ENCODE measurements at regions not wholly inside any gene's neighbourhood (a gene's known extent, or its start where the extent isn't known, plus 50 kb on each side); places are given as distances from the start of the nearest gene placed in this dataset.

DNA sequence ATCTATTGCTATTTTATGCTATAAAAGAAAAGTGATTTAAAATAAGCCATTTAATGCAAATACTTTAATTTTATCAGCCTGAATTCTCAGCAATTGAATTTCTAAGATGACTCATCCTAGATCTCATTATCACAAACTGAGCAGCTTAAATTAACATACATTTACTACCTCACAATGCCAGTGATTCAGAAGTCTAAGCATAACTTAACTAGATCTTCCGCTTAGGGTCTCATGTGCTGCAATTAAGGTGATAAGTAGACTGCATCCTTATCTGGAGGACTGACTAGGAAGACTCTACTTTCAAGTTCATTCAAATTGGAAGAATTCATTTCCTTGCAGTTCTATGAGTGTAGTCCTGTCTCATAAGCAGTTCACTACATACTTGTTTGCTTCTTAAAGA is 286.6 kb downstream of the COL11A1 start:
- BruUV-seq (replicated peaks), result no TSS peak

DNA sequence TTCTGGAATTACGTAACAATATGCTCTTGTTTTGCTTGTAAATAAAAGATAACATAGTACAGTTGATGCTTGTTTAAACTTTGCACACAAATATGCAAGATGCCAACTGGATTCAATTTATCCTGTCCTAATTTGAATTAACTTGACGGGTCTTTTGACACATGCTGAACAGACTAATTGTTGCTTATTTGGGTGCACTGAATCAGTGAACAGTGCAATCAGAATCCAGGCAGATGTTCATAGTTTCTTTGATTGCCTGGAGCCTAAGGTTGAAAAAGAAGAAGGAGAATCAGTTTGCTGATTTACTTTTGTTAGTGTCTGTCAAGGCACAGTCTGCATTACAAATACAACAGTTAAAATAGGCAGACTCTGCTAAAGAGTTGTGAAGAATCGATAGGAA is 307.9 kb downstream of the COL11A1 start:
- no peaks in the 10 kb centered on the region for H4K20me1 ChIP-seq (ENCODE audit: insufficient read depth, low read length)
- DNase-seq (ENCODE audit: low spot score), result no peak
- no peaks in the 10 kb centered on the region for H3K79me2 ChIP-seq (ENCODE audit: insufficient read depth, low read depth, low read length)
- intact Hi-C loops (cut with micrococcal nuclease; ENCODE audit: unreplicated experiment), result no loop called here
- ChIA-PET POLR2A (interaction anchor here (1.2 kb wide), 1 partner anchor 170 kb away, joined by 3 read pairs; no protein-coding TSS in a partner anchor), CTCF (ENCODE audit: unreplicated experiment) (no interaction called here)
- no TSS peak for BruUV-seq (replicated peaks)
- H3K9me2 ChIP-seq (ENCODE audit: insufficient read depth, low read length), result no peaks in the 10 kb centered on the region
- H3K4me1 ChIP-seq (ENCODE audit: insufficient read depth, low read length, poor library complexity, severe bottlenecking), result no peaks in the 10 kb centered on the region
- H3K9me3 ChIP-seq (ENCODE audit: low read length), result no peaks in the 10 kb centered on the region
- H2AFZ ChIP-seq (ENCODE audit: low read length), result no peak overlapping the region
- H3K27ac ChIP-seq (ENCODE audit: low read depth, low read length, poor library complexity, severe bottlenecking), result no peak overlapping the region
- no peak overlapping the region for H3K4me3 ChIP-seq (ENCODE audit: low read depth, low read length, poor library complexity, severe bottlenecking)
- no peak overlapping the region for H3K4me2 ChIP-seq (ENCODE audit: low read length)
- TF ChIP-seq EZH2phosphoT487 (IDR thresholded peaks at IDR 0.05; ENCODE audit: borderline replicate concordance, low read depth, low read length) (no peak), CTCF (conservative IDR thresholded peaks at IDR 0.05; ENCODE audit: low read length) (no peak)
- H3K36me3 ChIP-seq (ENCODE audit: insufficient read depth, low read length), result no peaks in the 10 kb centered on the region

More for the DNA sequence above, 286.6 kb downstream of the COL11A1 start:
- Histone ChIP-seq H3K9me3 (ENCODE audit: low read length) (no peaks in the 10 kb centered on the region), H4K20me1 (ENCODE audit: insufficient read depth, low read length) (no peaks in the 10 kb centered on the region), H2AFZ (ENCODE audit: low read length) (no peak overlapping the region), H3K36me3 (ENCODE audit: insufficient read depth, low read length) (no peaks in the 10 kb centered on the region), H3K4me3 (ENCODE audit: low read depth, low read length, poor library complexity, severe bottlenecking) (no peak overlapping the region), H3K4me1 (ENCODE audit: insufficient read depth, low read length, poor library complexity, severe bottlenecking) (no peaks in the 10 kb centered on the region), H3K27ac (ENCODE audit: low read depth, low read length, poor library complexity, severe bottlenecking) (no peak overlapping the region), H3K9me2 (ENCODE audit: insufficient read depth, low read length) (no peaks in the 10 kb centered on the region), H3K4me2 (ENCODE audit: low read length) (no peak overlapping the region), H3K79me2 (ENCODE audit: insufficient read depth, low read depth, low read length) (no peaks in the 10 kb centered on the region)
- TF ChIP-seq EZH2phosphoT487 (IDR thresholded peaks at IDR 0.05; ENCODE audit: borderline replicate concordance, low read depth, low read length) (no peak), CTCF (conservative IDR thresholded peaks at IDR 0.05; ENCODE audit: low read length) (no peak)
- POLR2A ChIA-PET, result interaction anchor here (1.2 kb wide), 1 partner anchor 15 kb away, joined by 3 read pairs; no protein-coding TSS in a partner anchor
- DNase-seq (ENCODE audit: low spot score), result no peak
- intact Hi-C loops (cut with micrococcal nuclease; ENCODE audit: unreplicated experiment), result no loop called here
- CTCF ChIA-PET (ENCODE audit: unreplicated experiment), result no interaction called here

DNA sequence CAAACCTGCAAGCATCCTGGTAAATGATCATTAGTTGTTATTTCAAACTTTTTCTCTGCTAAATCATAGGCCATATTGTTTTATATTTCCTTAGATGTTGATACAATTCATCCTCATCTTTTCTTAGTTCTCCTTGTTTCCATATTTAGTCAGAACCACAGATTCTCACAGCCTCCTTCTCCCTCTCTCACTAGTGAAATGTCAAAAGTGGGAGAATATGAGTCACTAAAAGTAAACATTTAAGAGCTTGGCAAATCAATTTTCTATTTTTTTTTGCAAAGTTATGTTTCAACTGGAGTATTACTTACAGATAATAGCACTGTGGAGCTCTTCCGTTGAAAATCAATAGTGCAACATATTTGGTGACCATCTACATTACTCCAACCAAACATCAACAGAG is 308.8 kb downstream of the COL11A1 start:
- Histone ChIP-seq H3K9me2 (ENCODE audit: insufficient read depth, low read length) (no peaks in the 10 kb centered on the region), H3K79me2 (ENCODE audit: insufficient read depth, low read depth, low read length) (no peaks in the 10 kb centered on the region), H3K4me2 (ENCODE audit: low read length) (no peak overlapping the region), H3K9me3 (ENCODE audit: low read length) (no peaks in the 10 kb centered on the region), H3K4me3 (ENCODE audit: low read depth, low read length, poor library complexity, severe bottlenecking) (no peak overlapping the region), H2AFZ (ENCODE audit: low read length) (no peak overlapping the region), H3K27ac (ENCODE audit: low read depth, low read length, poor library complexity, severe bottlenecking) (no peak overlapping the region), H3K4me1 (ENCODE audit: insufficient read depth, low read length, poor library complexity, severe bottlenecking) (no peaks in the 10 kb centered on the region), H3K36me3 (ENCODE audit: insufficient read depth, low read length) (no peaks in the 10 kb centered on the region), H4K20me1 (ENCODE audit: insufficient read depth, low read length) (no peaks in the 10 kb centered on the region)
- intact Hi-C loops (cut with micrococcal nuclease; ENCODE audit: unreplicated experiment), result no loop called here
- no peak for TF ChIP-seq EZH2phosphoT487 (IDR thresholded peaks at IDR 0.05; ENCODE audit: borderline replicate concordance, low read depth, low read length)
- no peak for TF ChIP-seq CTCF (conservative IDR thresholded peaks at IDR 0.05; ENCODE audit: low read length)
- DNase-seq (ENCODE audit: low spot score), result no peak
- POLR2A ChIA-PET, result interaction anchor here (0.7 to 1.2 kb wide), 2 partner anchors 12 to 171 kb away, joined by 3 read pairs; no protein-coding TSS in a partner anchor
- CTCF ChIA-PET (ENCODE audit: unreplicated experiment), result no interaction called here
- BruUV-seq (replicated peaks), result no TSS peak
